GM13976 (cell line): ENCODE measurements at regions not wholly inside any gene's neighbourhood (a gene's known extent, or its start where the extent isn't known, plus 50 kb on each side); places are given as distances from the start of the nearest gene placed in this dataset.

Source experiments
- DNase-seq: peaks from one replicate; pipeline ENCODE4 v3.0.0; 2012; ENCODE audit warnings: low spot score
- in situ Hi-C: fragments of 300-500 bp; cut with MboI; formaldehyde crosslinking; loops from one replicate; pipeline ENCODE4 v1.12.0; 2022; ENCODE audit warnings: low sequenced_read_pairs, mixed read lengths, inconsistent platforms; ENCODE audit not compliant: unreplicated experiment
- TF ChIP-seq, protein P1 (sequence below): IDR thresholded peaks from 2 replicates; pipeline ENCODE4 v1.5.1; 2012; ENCODE audit warnings: borderline replicate concordance, mild to moderate bottlenecking; ENCODE audit not compliant: insufficient read depth; ENCODE audit errors: extremely low read depth, missing control alignments, control extremely low read depth

DNA sequence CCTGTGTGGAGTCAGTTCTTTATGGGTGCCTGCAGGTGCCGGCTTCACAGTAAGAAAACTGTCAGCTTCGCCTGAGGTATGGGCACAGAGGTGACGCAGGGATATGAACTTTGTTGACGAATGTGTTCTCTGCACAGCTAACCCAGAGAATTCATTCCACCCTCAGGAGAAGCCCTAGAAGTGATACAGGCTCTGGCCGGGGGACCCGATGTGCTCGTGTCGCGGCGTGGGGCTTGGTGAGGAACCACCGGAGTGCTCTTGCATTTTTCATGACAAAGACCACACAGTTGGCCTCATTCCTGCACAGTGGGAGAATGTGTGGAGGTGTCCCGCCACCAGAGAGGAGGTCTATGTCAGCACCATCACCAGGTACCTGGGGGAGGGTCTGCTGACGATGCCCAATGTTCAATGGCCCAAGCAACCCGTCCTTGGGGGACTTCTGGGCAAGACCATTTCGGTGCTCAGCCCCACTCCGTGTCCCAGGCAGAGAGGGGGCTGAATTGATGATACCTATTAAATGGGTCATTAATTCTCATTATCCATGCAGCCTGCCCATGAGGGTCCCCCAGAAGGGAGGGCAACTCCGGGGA, 147.5 kb upstream of the RTL1 start:
- no peak for DNase-seq
- TF ChIP-seq, protein P1, sequence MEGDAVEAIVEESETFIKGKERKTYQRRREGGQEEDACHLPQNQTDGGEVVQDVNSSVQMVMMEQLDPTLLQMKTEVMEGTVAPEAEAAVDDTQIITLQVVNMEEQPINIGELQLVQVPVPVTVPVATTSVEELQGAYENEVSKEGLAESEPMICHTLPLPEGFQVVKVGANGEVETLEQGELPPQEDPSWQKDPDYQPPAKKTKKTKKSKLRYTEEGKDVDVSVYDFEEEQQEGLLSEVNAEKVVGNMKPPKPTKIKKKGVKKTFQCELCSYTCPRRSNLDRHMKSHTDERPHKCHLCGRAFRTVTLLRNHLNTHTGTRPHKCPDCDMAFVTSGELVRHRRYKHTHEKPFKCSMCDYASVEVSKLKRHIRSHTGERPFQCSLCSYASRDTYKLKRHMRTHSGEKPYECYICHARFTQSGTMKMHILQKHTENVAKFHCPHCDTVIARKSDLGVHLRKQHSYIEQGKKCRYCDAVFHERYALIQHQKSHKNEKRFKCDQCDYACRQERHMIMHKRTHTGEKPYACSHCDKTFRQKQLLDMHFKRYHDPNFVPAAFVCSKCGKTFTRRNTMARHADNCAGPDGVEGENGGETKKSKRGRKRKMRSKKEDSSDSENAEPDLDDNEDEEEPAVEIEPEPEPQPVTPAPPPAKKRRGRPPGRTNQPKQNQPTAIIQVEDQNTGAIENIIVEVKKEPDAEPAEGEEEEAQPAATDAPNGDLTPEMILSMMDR: no peak
- in situ Hi-C loops: no loop called here

DNA sequence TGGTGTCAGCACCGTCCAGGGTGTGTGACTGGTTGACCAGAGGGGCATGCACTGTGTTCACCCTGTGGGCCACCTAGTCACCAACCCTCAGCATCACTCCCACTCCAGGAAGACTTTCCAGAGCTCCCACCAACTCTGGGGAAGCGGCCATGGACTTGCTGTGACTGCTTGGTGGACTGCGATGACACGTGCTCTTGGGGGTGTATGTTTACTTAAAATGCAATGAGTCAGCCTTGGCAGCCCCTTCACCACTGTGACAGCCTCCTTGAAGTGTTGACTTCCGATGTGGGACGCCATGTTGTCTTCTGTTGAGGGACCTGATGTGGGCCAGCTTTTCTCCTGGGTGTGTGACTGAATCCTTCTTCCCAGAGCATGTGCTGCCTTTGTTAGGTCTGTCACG, 151.1 kb upstream of the RTL1 start:
- DNase-seq: no peak
- in situ Hi-C loops: no loop called here
- TF ChIP-seq, protein P1: no peak

DNA sequence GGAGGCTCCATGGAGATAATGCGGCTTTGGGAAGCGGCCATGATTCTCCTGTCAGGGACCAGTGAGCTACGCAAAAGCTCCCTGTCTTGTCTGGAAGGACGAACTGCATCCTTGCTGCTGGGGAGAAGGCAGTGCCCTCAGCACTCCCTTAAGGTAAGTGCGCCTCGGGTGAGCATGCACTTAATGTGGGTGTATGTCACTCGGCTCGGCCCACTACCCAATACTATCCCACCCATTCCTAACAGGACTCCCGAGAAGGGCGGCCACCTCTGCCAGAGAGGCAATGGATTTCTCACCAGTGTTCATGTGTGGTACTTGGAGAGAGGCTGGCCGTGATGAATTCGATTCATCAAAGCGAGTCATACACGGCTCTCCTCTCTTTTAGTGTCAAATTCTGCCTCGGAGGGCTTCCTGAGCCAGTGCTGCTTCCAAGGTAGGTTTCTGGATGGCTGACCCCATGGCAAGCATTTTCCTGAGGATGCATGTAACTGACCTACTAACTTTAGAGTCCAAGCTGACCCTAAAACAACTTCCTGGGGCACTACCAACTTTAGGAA, 151.7 kb upstream of the RTL1 start:
- TF ChIP-seq, protein P1: no peak
- DNase-seq: no peak
- in situ Hi-C loops: no loop called here

DNA sequence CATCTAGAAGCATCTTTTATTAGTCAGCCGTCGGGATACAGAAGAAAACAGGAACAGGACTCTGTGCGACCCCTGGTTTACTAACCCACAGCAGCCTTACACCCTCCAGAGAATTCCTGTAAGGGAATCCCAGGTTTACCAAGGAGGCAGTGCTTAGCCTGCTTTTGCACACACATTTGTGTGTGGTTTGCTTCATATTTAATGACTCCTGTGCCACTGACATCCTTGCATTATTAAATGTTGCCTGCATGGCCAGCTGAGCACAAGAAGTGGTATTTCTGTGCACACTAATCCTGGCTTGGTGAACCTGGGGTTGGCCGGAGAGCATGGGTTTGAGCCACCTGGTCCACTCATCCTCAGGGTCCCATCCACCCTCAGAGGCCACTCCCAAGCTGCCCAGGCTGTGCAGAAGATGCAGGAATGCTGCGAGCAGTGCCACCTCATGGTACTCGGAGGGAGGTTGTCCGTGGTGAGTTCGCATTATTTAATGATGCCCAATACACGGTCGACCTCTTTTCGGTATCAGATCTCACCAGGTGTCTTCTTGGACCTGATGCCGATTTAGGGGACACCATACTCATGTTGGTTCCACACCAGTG, 152.4 kb upstream of the RTL1 start:
- TF ChIP-seq, protein P1: no peak
- DNase-seq: no peak
- in situ Hi-C loops: no loop called here

DNA sequence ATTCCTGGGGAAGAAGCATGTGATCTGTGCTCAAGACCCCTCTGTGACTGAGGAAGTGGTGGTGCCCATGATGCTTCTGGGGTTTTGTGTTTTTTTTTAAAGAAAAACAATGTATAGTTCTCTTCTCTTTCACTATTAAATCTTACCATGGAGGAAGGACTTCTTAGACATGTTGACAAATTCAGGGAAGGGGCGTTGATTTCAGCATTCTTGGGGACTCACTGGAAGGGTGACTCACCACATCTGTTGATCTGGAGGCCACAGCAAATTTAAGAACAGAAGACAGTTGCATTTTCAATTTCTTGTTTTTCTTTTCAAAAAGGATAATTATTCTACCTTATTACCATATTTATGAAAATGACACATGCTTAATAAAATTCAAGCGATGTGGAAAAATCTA, 152.9 kb upstream of the RTL1 start:
- in situ Hi-C loops: no loop called here
- no peak for DNase-seq
- TF ChIP-seq, protein P1: no peak

DNA sequence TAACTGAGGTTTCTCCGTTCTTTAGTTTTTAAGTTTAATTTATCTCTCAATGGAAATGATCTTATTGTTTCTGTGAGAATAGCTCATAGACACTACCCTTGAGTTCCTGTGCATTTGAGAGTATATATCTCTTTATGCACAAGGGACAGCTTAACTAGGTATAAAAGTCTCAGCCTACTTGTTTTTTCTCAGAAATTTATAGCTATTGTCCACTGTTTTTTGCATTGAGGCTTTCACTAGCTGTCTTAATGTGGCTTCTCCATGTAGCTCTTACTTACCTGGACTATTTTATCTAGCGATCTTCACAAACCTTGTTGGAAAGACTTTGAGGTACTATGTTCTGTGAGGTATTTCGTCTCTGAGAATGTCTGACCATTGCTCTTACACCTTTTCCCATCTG, 153.9 kb upstream of the RTL1 start:
- in situ Hi-C loops: no loop called here
- no peak for DNase-seq
- TF ChIP-seq, protein P1: no peak

DNA sequence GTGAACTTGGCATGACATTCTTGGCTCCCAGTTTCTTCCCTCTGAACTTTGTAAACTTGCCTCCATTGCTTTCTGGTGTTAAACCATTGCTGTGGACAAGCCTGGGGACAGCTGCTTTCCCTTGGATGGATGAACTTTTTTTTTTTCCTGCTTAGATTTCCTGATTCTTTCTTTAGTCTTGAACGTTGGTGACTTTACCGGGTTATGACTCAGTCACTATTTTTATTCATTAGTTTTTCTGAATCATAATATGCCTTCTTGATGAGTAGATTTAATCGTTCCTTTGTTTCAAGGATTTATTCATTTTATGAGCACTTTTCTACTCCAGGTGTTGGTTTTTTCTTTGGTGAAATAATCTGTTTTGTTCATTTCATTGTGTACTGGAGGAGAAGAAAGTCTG, 155.0 kb upstream of the RTL1 start:
- TF ChIP-seq, protein P1: no peak
- no peak for DNase-seq
- in situ Hi-C loops: no loop called here
